Osteocyte (in vitro differentiated cells): ENCODE measurements at regions not wholly inside any gene's neighbourhood (a gene's known extent, or its start where the extent isn't known, plus 50 kb on each side); places are given as distances from the start of the nearest gene placed in this dataset.

Experiments used
- DNase-seq: peaks from one replicate; pipeline ENCODE4 v3.0.0; 2021; ENCODE audit warnings: mixed read lengths; ENCODE audit not compliant: unreplicated experiment; ENCODE audit errors: extremely low spot score
- H3K27ac Mint-ChIP-seq: one replicate; pipeline ENCODE4 v1.8.0; 2021; ENCODE audit warnings: mild to moderate bottlenecking, mixed read lengths; ENCODE audit not compliant: unreplicated experiment
- H3K27me3 Mint-ChIP-seq: one replicate; pipeline ENCODE4 v1.8.0; 2021; ENCODE audit warnings: mixed read lengths; ENCODE audit not compliant: unreplicated experiment
- H3K36me3 Mint-ChIP-seq: one replicate; pipeline ENCODE4 v1.8.0; 2021; ENCODE audit warnings: mixed read lengths; ENCODE audit not compliant: unreplicated experiment
- H3K4me1 Mint-ChIP-seq: one replicate; pipeline ENCODE4 v1.8.0; 2021; ENCODE audit warnings: mixed read lengths; ENCODE audit not compliant: unreplicated experiment
- H3K4me3 Mint-ChIP-seq: one replicate; pipeline ENCODE4 v1.8.0; 2021; ENCODE audit warnings: mild to moderate bottlenecking, moderate library complexity, mixed read lengths; ENCODE audit not compliant: unreplicated experiment
- H3K9me3 Mint-ChIP-seq: one replicate; pipeline ENCODE4 v1.8.0; 2021; ENCODE audit warnings: mixed read lengths; ENCODE audit not compliant: unreplicated experiment
- CTCF ChIP-seq: fragments of 200-600 bp; sonication (generic); IDR thresholded peaks from 2 replicates; pipeline ENCODE4 v1.5.0; 2021; ENCODE audit warnings: antibody characterized with exemption, mild to moderate bottlenecking, moderate library complexity

- Mint-ChIP-seq H3K27me3 (no peaks in the 10 kb centered on the region), H3K4me1 (peaks cover 15% of the 10 kb centered on the region), H3K27ac (no peak overlapping the region), H3K9me3 (no peaks in the 10 kb centered on the region), H3K36me3 (no peaks in the 10 kb centered on the region), H3K4me3 (no peak overlapping the region)
- no peak for TF ChIP-seq CTCF
- no peak for DNase-seq
Observed at GRCh38 chr3:147645761-147646160, 236.6 kb downstream of the ZIC1 start.

GRCh38 chr3:147649475-147649874 is 240.3 kb downstream of the ZIC1 start:
- Mint-ChIP-seq H3K4me3 (no peak overlapping the region), H3K36me3 (no peaks in the 10 kb centered on the region), H3K4me1 (peaks cover 18% of the 10 kb centered on the region), H3K27ac (no peak overlapping the region), H3K27me3 (no peaks in the 10 kb centered on the region), H3K9me3 (peaks cover 4% of the 10 kb centered on the region)
- no peak for TF ChIP-seq CTCF
- DNase-seq = no peak

- no peak for TF ChIP-seq CTCF
- Mint-ChIP-seq H3K36me3 (no peaks in the 10 kb centered on the region), H3K27ac (no peak overlapping the region), H3K27me3 (no peaks in the 10 kb centered on the region), H3K9me3 (peaks cover 4% of the 10 kb centered on the region), H3K4me1 (peaks cover 8% of the 10 kb centered on the region), H3K4me3 (no peak overlapping the region)
- no peak for DNase-seq
Observed at GRCh38 chr3:147651107-147651778, 242.1 kb downstream of the ZIC1 start.

GRCh38 chr3:147652651-147653366 is 243.6 kb downstream of the ZIC1 start:
- Mint-ChIP-seq H3K9me3 (peaks cover 4% of the 10 kb centered on the region), H3K4me1 (peaks cover 7% of the 10 kb centered on the region), H3K27ac (peak overlapping the region; percentile 4), H3K27me3 (no peaks in the 10 kb centered on the region), H3K36me3 (no peaks in the 10 kb centered on the region), H3K4me3 (no peak overlapping the region)
- TF ChIP-seq CTCF = no peak
- DNase-seq = no peak

GRCh38 chr3:147653367-147653923 is 244.3 kb downstream of the ZIC1 start:
- Mint-ChIP-seq H3K27ac (no peak overlapping the region), H3K4me3 (no peak overlapping the region), H3K9me3 (peaks cover 4% of the 10 kb centered on the region), H3K36me3 (no peaks in the 10 kb centered on the region), H3K27me3 (no peaks in the 10 kb centered on the region), H3K4me1 (peaks cover 7% of the 10 kb centered on the region)
- no peak for DNase-seq
- TF ChIP-seq CTCF = no peak
